Ishikawa (cell line): ENCODE measurements at regions not wholly inside any gene's neighbourhood (a gene's known extent, or its start where the extent isn't known, plus 50 kb on each side); places are given as distances from the start of the nearest gene placed in this dataset.

Experiments used
- EP300 ChIP-seq: IDR thresholded peaks from 2 replicates; pipeline ENCODE4 v1.6.1; 2012; ENCODE audit warnings: borderline replicate concordance
- FOXM1 ChIP-seq: IDR thresholded peaks from 2 replicates; pipeline ENCODE4 v1.6.1; 2012; ENCODE audit warnings: low read depth, borderline replicate concordance
- RAD21 ChIP-seq: IDR thresholded peaks from 2 replicates; pipeline ENCODE4 v1.6.1; 2012; ENCODE audit warnings: low read depth
- TAF1 ChIP-seq: IDR thresholded peaks from 2 replicates; pipeline ENCODE4 v1.6.1; 2012; ENCODE audit warnings: low read depth, mild to moderate bottlenecking
- TCF12 ChIP-seq: IDR thresholded peaks from 2 replicates; pipeline ENCODE4 v1.6.1; 2012; ENCODE audit warnings: low read depth
- YY1 ChIP-seq: IDR thresholded peaks from 2 replicates; pipeline ENCODE4 v1.6.1; 2012; ENCODE audit warnings: low read depth
- TF ChIP-seq, protein P1 (sequence below): IDR thresholded peaks from 2 replicates; pipeline ENCODE4 v1.6.1; 2012
- TF ChIP-seq, protein P2 (sequence below): IDR thresholded peaks from 2 replicates; pipeline ENCODE4 v1.6.1; 2012; ENCODE audit warnings: low read depth, mild to moderate bottlenecking

DNA sequence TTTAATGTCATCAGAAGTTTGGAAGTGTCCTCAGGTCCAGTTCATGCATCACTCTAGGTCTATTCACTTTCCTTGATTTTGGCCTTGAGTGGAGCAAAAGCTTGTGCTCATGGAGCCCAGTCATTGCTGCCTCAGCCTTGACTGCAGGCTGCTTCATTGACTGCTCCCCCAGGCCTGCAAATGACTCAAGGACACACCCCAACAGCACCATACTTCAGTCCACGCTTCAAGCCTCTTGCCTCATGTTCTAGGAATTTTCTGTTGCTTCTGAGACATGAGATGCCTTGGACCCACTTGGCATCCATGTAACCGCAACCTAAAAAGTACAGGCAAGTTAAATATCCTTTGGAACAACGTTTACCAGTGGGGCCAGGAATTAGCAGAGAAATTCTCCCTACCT lies 193.7 kb downstream of the PIK3R1 start:
- TF ChIP-seq, protein P1, sequence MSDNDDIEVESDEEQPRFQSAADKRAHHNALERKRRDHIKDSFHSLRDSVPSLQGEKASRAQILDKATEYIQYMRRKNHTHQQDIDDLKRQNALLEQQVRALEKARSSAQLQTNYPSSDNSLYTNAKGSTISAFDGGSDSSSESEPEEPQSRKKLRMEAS: no peak
- no peak for TF ChIP-seq YY1
- TF ChIP-seq, protein P2, sequence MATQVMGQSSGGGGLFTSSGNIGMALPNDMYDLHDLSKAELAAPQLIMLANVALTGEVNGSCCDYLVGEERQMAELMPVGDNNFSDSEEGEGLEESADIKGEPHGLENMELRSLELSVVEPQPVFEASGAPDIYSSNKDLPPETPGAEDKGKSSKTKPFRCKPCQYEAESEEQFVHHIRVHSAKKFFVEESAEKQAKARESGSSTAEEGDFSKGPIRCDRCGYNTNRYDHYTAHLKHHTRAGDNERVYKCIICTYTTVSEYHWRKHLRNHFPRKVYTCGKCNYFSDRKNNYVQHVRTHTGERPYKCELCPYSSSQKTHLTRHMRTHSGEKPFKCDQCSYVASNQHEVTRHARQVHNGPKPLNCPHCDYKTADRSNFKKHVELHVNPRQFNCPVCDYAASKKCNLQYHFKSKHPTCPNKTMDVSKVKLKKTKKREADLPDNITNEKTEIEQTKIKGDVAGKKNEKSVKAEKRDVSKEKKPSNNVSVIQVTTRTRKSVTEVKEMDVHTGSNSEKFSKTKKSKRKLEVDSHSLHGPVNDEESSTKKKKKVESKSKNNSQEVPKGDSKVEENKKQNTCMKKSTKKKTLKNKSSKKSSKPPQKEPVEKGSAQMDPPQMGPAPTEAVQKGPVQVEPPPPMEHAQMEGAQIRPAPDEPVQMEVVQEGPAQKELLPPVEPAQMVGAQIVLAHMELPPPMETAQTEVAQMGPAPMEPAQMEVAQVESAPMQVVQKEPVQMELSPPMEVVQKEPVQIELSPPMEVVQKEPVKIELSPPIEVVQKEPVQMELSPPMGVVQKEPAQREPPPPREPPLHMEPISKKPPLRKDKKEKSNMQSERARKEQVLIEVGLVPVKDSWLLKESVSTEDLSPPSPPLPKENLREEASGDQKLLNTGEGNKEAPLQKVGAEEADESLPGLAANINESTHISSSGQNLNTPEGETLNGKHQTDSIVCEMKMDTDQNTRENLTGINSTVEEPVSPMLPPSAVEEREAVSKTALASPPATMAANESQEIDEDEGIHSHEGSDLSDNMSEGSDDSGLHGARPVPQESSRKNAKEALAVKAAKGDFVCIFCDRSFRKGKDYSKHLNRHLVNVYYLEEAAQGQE: no peak
- TF ChIP-seq RAD21: no peak
- TF ChIP-seq FOXM1: no peak
- no peak for TF ChIP-seq TCF12
- TF ChIP-seq TAF1: no peak
- no peak for TF ChIP-seq EP300
